T-helper 17 cell (primary cell): ENCODE measurements at regions not wholly inside any gene's neighbourhood (a gene's known extent, or its start where the extent isn't known, plus 50 kb on each side); places are given as distances from the start of the nearest gene placed in this dataset.

ENCODE experiments used
- ATAC-seq: fragments of 150-1000 bp; cut with Tn5 transposase; 2 replicates; pipeline ENCODE4 v1.10.0; 2021; ENCODE audit warnings: mild to moderate bottlenecking, moderate library complexity
- DNase-seq, 3 donors: peaks; one replicate each; pipeline versions ENCODE4 v3.0.0 to v3.0.0-alpha.2; 2020 to 2021
- H3K9me3 ChIP-seq: one replicate; pipeline ENCODE4 v1.7.0; 2013; ENCODE audit warnings: low read length, mild to moderate bottlenecking; ENCODE audit not compliant: control insufficient read depth, poor library complexity, severe bottlenecking
- H3K27ac Mint-ChIP-seq: one replicate; pipeline ENCODE4 v1.8.0; 2022; ENCODE audit warnings: mild to moderate bottlenecking, moderate library complexity, mixed read lengths
- H3K27me3 Mint-ChIP-seq: one replicate; pipeline ENCODE4 v1.8.0; 2022; ENCODE audit warnings: mixed read lengths
- H3K36me3 Mint-ChIP-seq: one replicate; pipeline ENCODE4 v1.8.0; 2022; ENCODE audit warnings: low read depth, mixed read lengths
- H3K4me1 Mint-ChIP-seq: one replicate; pipeline ENCODE4 v1.8.0; 2022; ENCODE audit warnings: mild to moderate bottlenecking, mixed read lengths
- H3K4me3 Mint-ChIP-seq: one replicate; pipeline ENCODE4 v1.8.0; 2022; ENCODE audit warnings: mild to moderate bottlenecking, moderate library complexity, mixed read lengths

DNA sequence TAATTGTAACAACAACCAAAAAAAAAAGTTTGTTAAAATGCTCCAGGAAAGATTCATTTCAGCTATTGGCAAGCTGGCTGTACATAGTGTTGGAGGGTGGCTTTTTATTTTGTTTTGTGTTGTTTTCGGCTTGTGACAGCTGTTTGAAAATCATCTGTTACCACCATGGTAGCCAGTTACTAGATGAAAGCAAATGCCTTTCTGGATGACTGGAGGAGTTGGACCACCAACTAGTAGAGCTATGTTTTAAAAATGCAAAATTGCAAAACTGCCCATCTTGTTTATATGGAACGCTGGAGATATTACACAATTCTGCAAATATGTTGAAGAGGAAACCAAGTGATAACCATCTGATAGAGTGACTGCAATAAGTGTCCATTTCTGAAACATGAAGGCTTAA is 53.2 kb upstream of the TNIP3 start:
- no peaks in the 10 kb centered on the region for H3K36me3 Mint-ChIP-seq
- peaks cover 2% of the 10 kb centered on the region for H3K4me1 Mint-ChIP-seq
- no peak overlapping the region for H3K27ac Mint-ChIP-seq
- no peaks in the 10 kb centered on the region for H3K27me3 Mint-ChIP-seq
- ATAC-seq (no peak), DNase-seq (no peak)
- no peaks in the 10 kb centered on the region for H3K9me3 ChIP-seq
- no peak overlapping the region for H3K4me3 Mint-ChIP-seq

DNA sequence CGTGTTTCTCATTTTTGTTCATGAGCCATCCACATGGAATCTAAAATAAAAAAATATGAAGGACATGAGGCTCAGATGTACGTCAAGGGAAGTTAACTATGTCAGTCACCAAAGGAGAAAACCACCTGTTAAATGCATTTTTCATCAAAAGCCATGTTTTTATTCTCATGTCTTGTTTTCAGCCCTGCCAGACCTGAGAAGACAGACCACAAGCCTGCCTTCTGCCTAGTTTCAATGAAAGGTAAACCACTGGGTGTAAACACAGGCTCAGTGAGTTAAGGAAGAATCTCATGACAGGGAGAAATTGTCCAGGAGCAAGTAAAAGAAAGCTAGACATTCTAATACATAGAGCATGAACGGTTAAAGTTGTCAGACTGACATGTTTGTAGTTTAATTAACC is 52.3 kb upstream of the TNIP3 start:
- no peak for DNase-seq
- Mint-ChIP-seq H3K27ac (no peak overlapping the region), H3K27me3 (no peaks in the 10 kb centered on the region), H3K4me3 (no peak overlapping the region), H3K36me3 (no peaks in the 10 kb centered on the region), H3K4me1 (peaks cover 2% of the 10 kb centered on the region)
- H3K9me3 ChIP-seq: no peaks in the 10 kb centered on the region
- no peak for ATAC-seq

DNA sequence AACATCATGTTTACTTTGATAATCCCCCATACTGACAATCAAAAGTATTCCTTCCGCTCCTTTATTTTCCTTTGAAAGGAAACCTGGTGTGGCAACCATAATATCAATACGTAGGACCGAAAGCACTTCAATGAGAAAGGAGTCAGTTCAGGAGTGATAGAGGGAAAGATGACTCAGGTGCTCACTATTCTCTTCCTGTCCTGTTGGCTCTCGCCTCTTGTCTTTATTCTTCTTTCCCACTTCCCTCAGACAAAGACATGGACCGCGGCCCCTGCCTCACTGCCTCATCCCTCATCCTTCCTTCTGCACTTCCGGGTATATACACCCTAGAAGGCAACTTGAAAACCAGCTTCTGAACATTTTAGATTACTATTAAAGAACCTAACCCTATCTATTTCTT is 49.8 kb upstream of the TNIP3 start:
- no peaks in the 10 kb centered on the region for H3K27me3 Mint-ChIP-seq
- H3K4me1 Mint-ChIP-seq: peaks cover 2% of the 10 kb centered on the region
- DNase-seq: no peak
- no peaks in the 10 kb centered on the region for H3K9me3 ChIP-seq
- no peaks in the 10 kb centered on the region for H3K36me3 Mint-ChIP-seq
- no peak overlapping the region for H3K27ac Mint-ChIP-seq
- ATAC-seq: no peak
- H3K4me3 Mint-ChIP-seq: peak overlapping the region; percentile 65
